Sigmoid colon (tissue), 6 donors: ENCODE measurements at regions not wholly inside any gene's neighbourhood (a gene's known extent, or its start where the extent isn't known, plus 50 kb on each side); places are given as distances from the start of the nearest gene placed in this dataset.
A peak's percentile ranks its signal among the peaks of the same experiment; 100 is the strongest.

Source experiments
- DNase-seq: peaks from one replicate; pipeline ENCODE4 v3.0.0-alpha.2; 2019
- H3K27ac ChIP-seq, 4 donors: fragments of 200-600 bp; sonication (generic); one replicate each; pipeline ENCODE4 v1.5.1; 2016 to 2019; ENCODE audit warnings: mild to moderate bottlenecking in 1 of 4
- H3K27me3 ChIP-seq, 3 donors: fragments of 200-600 bp; sonication (generic); one replicate each; pipeline ENCODE4 v1.5.1; 2019; ENCODE audit warnings: mild to moderate bottlenecking in 1 of 3
- H3K36me3 ChIP-seq, 4 donors: fragments of 200-600 bp; sonication (generic); one replicate each; pipeline ENCODE4 v1.5.1; 2016 to 2019
- H3K4me1 ChIP-seq, 4 donors: fragments of 200-600 bp; sonication (generic); one replicate each; pipeline ENCODE4 v1.5.1; 2017 to 2019
- H3K4me3 ChIP-seq, 4 donors: fragments of 200-600 bp; sonication (generic); one replicate each; pipeline ENCODE4 v1.5.1; 2017 to 2019; ENCODE audit warnings: mild to moderate bottlenecking in 2 of 4, moderate library complexity in 1 of 4
- H3K9me3 ChIP-seq, 4 donors: fragments of 200-600 bp in 3 of 4; sonication (generic) in 3 of 4; one replicate each; pipeline versions ENCODE4 v1.5.1 to v1.6.1; 2013 to 2019
- CTCF ChIP-seq, 4 experiments: fragments of 450-650 bp in 3 of 4; fragments of 200-600 bp in 1 of 4; IDR thresholded peaks; one replicate each; pipeline ENCODE4 v1.5.1; 2016 to 2019; ENCODE audit warnings: antibody characterized with exemption in 4 of 4, mild to moderate bottlenecking in 3 of 4, moderate library complexity in 2 of 4
- EP300 ChIP-seq, 4 donors: sonication (generic); formaldehyde crosslinking; IDR thresholded peaks; one replicate each; pipeline ENCODE4 v1.6.1; 2017; ENCODE audit warnings: antibody characterized with exemption in 4 of 4
- POLR2A ChIP-seq, 2 donors: fragments of 450-650 bp; IDR thresholded peaks; one replicate each; pipeline ENCODE4 v1.6.1; 2016; ENCODE audit warnings: antibody characterized with exemption in 2 of 2, mild to moderate bottlenecking in 2 of 2, moderate library complexity in 2 of 2
- POLR2AphosphoS5 ChIP-seq, 4 donors: sonication (generic); formaldehyde crosslinking; IDR thresholded peaks; one replicate each; pipeline ENCODE4 v1.6.1; 2017; ENCODE audit warnings: antibody characterized with exemption in 4 of 4
- WGBS, 2 donors: extraction: QIAGEN DNeasy Blood & Tissue Kit; methylation state at CpG; one replicate each; pipeline ENCODE4 v1.1.7; 2013; 5-methylcytosine and 5-hydroxymethylcytosine counted together
- intact Hi-C: fragments of 100-400 bp; cut with DNase I; formaldehyde crosslinking; loops from one replicate; pipeline ENCODE4 v1.15.1; 2023
- donor health status: healthy with polysubstance abuse.
- donor health status: healthy.

GRCh38 chr9:75588808-75589207, 301.7 kb upstream of the PCSK5 start:
- intact Hi-C loops, result no loop called here
- no peak overlapping the region for H3K27ac ChIP-seq
- WGBS, 2 donors, result 74 to 81% methylated on average over 2 of the region's 2 CpGs
- H3K4me1 ChIP-seq, result no peaks in the 10 kb centered on the region
- H3K4me3 ChIP-seq, result no peak overlapping the region
- TF ChIP-seq EP300 (IDR thresholded peaks at IDR 0.05) (no peak), POLR2A (IDR thresholded peaks at IDR 0.05) (no peak), POLR2AphosphoS5 (IDR thresholded peaks at IDR 0.05) (no peak), CTCF (IDR thresholded peaks at IDR 0.05) (no peak)
- no peak for DNase-seq
- no peaks in the 10 kb centered on the region for H3K9me3 ChIP-seq
- no peaks in the 10 kb centered on the region for H3K36me3 ChIP-seq
- H3K27me3 ChIP-seq, result no peaks in the 10 kb centered on the region

- 68 to 83% methylated on average over 2 of the region's 2 CpGs for WGBS, 2 donors
- H3K4me3 ChIP-seq, result no peak overlapping the region
- no peak for DNase-seq
- no peaks in the 10 kb centered on the region for H3K4me1 ChIP-seq
- no peaks in the 10 kb centered on the region for H3K9me3 ChIP-seq
- no peaks in the 10 kb centered on the region for H3K36me3 ChIP-seq
- H3K27me3 ChIP-seq, result no peaks in the 10 kb centered on the region
- TF ChIP-seq POLR2AphosphoS5 (IDR thresholded peaks at IDR 0.05) (no peak), EP300 (IDR thresholded peaks at IDR 0.05) (no peak), CTCF (IDR thresholded peaks at IDR 0.05) (no peak), POLR2A (IDR thresholded peaks at IDR 0.05) (no peak)
- H3K27ac ChIP-seq, result no peak overlapping the region
- intact Hi-C loops, result no loop called here
Measured at GRCh38 chr9:75589497-75589896, 301.0 kb upstream of the PCSK5 start.

DNA sequence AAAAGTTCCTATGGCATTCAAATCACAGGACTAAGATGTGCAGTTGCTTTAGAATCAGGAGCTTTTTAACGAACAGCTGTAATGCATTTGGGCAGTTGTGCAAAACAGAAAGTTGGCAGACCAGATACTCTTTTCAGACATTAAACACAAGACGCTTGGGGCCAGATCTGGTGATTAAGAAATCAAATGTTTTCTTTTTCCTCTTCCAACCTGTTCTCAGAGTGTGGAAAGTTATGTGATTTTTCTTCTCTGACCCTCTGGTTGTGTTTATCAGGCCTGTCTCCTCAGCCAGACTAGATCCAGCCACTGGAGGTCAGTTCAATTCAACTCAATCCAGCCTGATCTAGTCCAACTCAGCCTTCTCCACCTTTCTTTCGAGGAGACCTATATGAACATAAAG, 298.5 kb upstream of the PCSK5 start:
- Histone ChIP-seq H3K4me3 (no peak overlapping the region), H3K27me3 (no peaks in the 10 kb centered on the region), H3K4me1 (no peaks in the 10 kb centered on the region), H3K36me3 (no peaks in the 10 kb centered on the region), H3K9me3 (no peaks in the 10 kb centered on the region), H3K27ac (peak overlapping the region in 1 of 4 donors; percentile 0)
- no peak for TF ChIP-seq EP300 (IDR thresholded peaks at IDR 0.05)
- TF ChIP-seq POLR2A (IDR thresholded peaks at IDR 0.05), result no peak
- TF ChIP-seq POLR2AphosphoS5 (IDR thresholded peaks at IDR 0.05), result peak in 1 of 4 donors; percentile 23
- TF ChIP-seq CTCF (IDR thresholded peaks at IDR 0.05), result no peak
- no peak for DNase-seq
- 76 to 84% methylated on average over 3 of the region's 3 CpGs for WGBS, 2 donors
- intact Hi-C loops, result no loop called here

GRCh38 chr9:75592586-75592985, 297.9 kb upstream of the PCSK5 start:
- peak overlapping the region in 1 of 4 donors; percentile 0 for H3K27ac ChIP-seq
- 87 to 100% methylated on average over 1 of the region's 1 CpG for WGBS, 2 donors
- H3K36me3 ChIP-seq, result no peaks in the 10 kb centered on the region
- no peaks in the 10 kb centered on the region for H3K4me1 ChIP-seq
- no peak for DNase-seq
- no peaks in the 10 kb centered on the region for H3K9me3 ChIP-seq
- TF ChIP-seq CTCF (IDR thresholded peaks at IDR 0.05) (no peak), EP300 (IDR thresholded peaks at IDR 0.05) (no peak), POLR2A (IDR thresholded peaks at IDR 0.05) (no peak), POLR2AphosphoS5 (IDR thresholded peaks at IDR 0.05) (no peak)
- intact Hi-C loops, result no loop called here
- no peaks in the 10 kb centered on the region for H3K27me3 ChIP-seq
- no peak overlapping the region for H3K4me3 ChIP-seq

- TF ChIP-seq POLR2A (IDR thresholded peaks at IDR 0.05), result no peak
- no peak for TF ChIP-seq EP300 (IDR thresholded peaks at IDR 0.05)
- TF ChIP-seq POLR2AphosphoS5 (IDR thresholded peaks at IDR 0.05), result no peak
- no peak for TF ChIP-seq CTCF (IDR thresholded peaks at IDR 0.05)
- no peaks in the 10 kb centered on the region for H3K4me1 ChIP-seq
- no peaks in the 10 kb centered on the region for H3K36me3 ChIP-seq
- no peaks in the 10 kb centered on the region for H3K9me3 ChIP-seq
- no peak overlapping the region for H3K4me3 ChIP-seq
- intact Hi-C loops, result no loop called here
- no peaks in the 10 kb centered on the region for H3K27me3 ChIP-seq
- DNase-seq, result no peak
- H3K27ac ChIP-seq, result no peak overlapping the region
Measured at GRCh38 chr9:75593920-75594319, 296.6 kb upstream of the PCSK5 start.
